ENCODE measurements at regions not wholly inside any gene's neighbourhood (a gene's known extent, or its start where the extent isn't known, plus 50 kb on each side); places are given as distances from the start of the nearest gene placed in this dataset.

- ChIA-PET POLR2A (no interaction called here), CTCF (no interaction called here)
- Mint-ChIP-seq H3K9me3 (no peaks in the 10 kb centered on the region), H3K4me3 (no peak overlapping the region), H3K36me3 (no peaks in the 10 kb centered on the region), H3K27me3 (peaks cover 2% of the 10 kb centered on the region), H3K27ac (no peak overlapping the region), H3K4me1 (ENCODE audit: low read depth) (no peaks in the 10 kb centered on the region)
- DNase-seq = no peak
- intact Hi-C loops (cut with micrococcal nuclease) = no loop called here
These were observed 52.0 kb upstream of the TNP1 start for GRCh38 chr2:216911886-216912285.

- ChIA-PET POLR2A (no interaction called here), CTCF (no interaction called here)
- no peak overlapping the region for H3K4me3 Mint-ChIP-seq
- no peaks in the 10 kb centered on the region for H3K36me3 Mint-ChIP-seq
- intact Hi-C loops (cut with micrococcal nuclease) = no loop called here
- H3K4me1 Mint-ChIP-seq (ENCODE audit: low read depth) = no peaks in the 10 kb centered on the region
- no peak overlapping the region for H3K27ac Mint-ChIP-seq
- DNase-seq = no peak
- H3K9me3 Mint-ChIP-seq = no peaks in the 10 kb centered on the region
- peaks cover 2% of the 10 kb centered on the region for H3K27me3 Mint-ChIP-seq
These were observed 51.1 kb upstream of the TNP1 start for GRCh38 chr2:216911008-216911407.

DNA sequence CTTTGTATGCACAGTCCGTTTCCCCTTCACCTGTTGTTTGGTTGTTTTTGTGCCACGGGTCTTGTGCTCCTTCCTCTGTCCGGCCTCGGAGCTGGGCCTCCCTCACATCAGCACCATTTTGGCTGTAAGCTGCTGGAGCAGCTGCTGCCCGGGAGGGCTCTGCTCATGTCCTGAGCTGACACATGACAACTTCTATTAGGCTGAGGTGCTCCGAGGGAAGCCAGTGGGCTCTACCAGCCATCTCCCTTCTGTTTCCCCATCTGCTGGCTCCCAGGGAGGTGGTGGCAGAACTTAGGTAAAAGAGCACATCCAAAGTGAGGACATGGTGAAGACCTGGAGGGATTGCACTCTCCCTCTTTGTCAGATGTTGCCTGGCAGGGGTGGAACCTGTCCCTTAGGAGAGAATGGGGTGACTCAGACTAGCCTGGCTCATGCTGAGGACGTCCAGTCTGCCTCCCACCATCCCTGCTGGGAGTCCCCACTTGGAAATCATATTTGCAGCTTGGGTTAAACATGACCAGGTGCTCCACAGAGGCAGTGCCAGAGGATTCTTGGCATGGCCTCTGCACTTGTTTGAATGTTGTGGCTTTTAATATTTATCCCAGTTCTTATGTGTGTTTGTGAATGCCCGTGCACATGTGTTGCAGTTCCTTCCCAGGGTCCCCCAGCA lies 49.8 kb upstream of the TNP1 start:
- H3K4me3 Mint-ChIP-seq = no peak overlapping the region

More for the DNA sequence above, 49.8 kb upstream of the TNP1 start:
- intact Hi-C loops (cut with micrococcal nuclease) = no loop called here
- Mint-ChIP-seq H3K27ac (no peak overlapping the region), H3K9me3 (no peaks in the 10 kb centered on the region), H3K27me3 (peaks cover 3% of the 10 kb centered on the region), H3K36me3 (no peaks in the 10 kb centered on the region), H3K4me1 (ENCODE audit: low read depth) (no peaks in the 10 kb centered on the region)
- ChIA-PET POLR2A (no interaction called here), CTCF (no interaction called here)
- no peak for DNase-seq

Data from activated CD4-positive, alpha-beta memory T cell treated with anti-CD3 and anti-CD28 coated beads for 36 hours (primary cell).